GM12874 (cell line): ENCODE measurements at regions not wholly inside any gene's neighbourhood (a gene's known extent, or its start where the extent isn't known, plus 50 kb on each side); places are given as distances from the start of the nearest gene placed in this dataset.

ENCODE experiments used
- CTCF ChIP-seq: IDR thresholded peaks from 2 replicates; pipeline ENCODE4 v1.5.1; 2011; ENCODE audit warnings: low read depth, mild to moderate bottlenecking, control low read depth, low read length, moderate library complexity; ENCODE audit not compliant: insufficient read depth

DNA sequence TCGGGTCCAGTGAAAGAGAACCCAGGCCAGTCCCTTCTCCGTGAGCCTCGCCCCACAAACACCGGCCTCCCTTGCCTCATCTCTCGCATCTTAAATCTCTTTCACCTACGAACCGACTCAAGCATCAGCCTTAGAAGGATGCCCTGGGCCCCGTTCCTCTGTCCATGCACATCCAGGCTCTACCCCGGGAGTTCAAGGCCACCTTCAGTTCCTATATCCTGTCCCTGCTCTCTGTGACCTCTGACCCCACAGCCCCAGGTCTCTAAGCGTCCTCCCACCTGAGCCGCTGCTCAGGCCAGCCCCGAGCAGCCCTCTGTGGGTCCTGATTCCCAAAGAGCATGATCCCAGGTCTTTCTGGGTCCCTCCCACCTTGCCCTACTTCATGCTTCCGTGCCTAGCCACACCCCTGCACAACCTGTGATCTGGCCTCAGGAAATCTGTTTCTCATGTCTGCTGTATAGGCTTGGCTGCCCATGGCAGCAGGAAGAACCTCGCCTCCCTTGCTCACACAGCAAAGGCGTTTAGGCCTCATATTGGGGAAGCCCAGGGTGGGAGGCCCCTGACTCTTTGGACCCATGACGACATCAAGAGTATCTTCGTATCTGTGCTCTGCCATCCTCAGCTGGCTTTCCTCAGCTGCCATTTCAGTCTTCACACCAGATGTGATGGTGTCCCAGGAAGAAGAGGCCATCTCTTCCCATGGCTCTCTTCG, 77.5 kb upstream of the SEPTIN5 start:
- no peak for TF ChIP-seq CTCF

GRCh38 chr22:19637408-19638281, 76.7 kb upstream of the SEPTIN5 start:
- no peak for TF ChIP-seq CTCF

GRCh38 chr22:19638282-19639015, 75.9 kb upstream of the SEPTIN5 start:
- TF ChIP-seq CTCF: no peak

GRCh38 chr22:19639610-19640135, 74.6 kb upstream of the SEPTIN5 start:
- no peak for TF ChIP-seq CTCF

- no peak for TF ChIP-seq CTCF
These were observed 74.0 kb upstream of the SEPTIN5 start for GRCh38 chr22:19640306-19640705.

DNA sequence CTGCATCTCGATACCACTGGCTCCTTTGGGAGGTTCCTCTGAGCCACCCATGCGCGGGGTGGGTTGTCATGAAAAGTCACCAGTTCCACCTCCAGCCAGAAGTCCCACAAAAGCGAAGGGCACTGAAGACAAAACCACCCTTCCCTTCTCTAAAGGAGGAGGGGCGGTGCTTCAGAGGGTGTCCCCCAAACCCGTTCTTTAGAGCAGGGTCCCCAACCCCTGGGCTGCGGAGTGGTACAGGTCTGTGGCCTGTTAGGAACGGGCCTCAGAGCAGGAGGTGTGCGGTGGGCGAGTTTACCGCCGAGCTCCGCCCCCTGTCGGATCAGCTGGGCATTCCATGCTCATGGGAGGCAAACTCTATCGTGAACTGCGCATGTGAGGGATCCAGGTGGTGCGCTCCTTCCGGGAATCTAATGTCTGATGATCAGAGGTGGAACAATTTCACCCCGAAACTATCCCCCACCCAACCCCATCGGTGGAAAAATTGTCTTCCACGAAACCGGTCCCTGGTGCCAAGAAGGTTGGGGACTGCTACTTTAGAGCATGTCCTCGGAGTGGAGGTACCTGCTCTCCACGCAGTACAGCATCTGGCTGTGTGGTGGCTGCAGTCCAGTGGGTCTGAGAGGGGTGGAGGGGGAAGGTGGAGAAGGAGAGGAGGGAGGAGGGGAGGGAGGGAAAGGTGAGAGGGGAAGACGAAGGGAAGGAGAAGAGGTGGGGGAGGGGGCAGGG, 72.9 kb upstream of the SEPTIN5 start:
- TF ChIP-seq CTCF: no peak
